ENCODE measurements at regions not wholly inside any gene's neighbourhood (a gene's known extent, or its start where the extent isn't known, plus 50 kb on each side); places are given as distances from the start of the nearest gene placed in this dataset.

DNA sequence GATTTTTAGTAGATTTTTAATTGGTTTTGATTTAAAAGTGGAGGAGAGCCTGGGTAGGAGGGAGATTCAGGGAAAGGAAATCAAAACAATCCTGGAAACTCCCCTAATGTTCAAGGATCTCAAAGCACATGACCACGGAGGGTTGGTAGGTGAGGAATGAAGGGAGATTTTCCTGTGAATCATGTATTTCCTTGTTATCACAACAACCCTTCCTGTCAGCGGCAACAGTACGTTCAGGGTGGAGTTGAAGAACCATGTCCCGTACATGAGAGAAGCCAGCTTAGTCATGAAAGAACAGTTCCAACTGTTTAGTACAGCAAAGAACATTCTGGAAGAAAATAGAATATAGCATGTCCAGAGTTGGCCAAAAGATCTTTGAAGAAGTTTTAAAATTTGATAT is 79.4 kb upstream of the SCAF8 start:
- Histone ChIP-seq H3K79me2 (ENCODE audit: low read length) (no peaks in the 10 kb centered on the region), H3K4me3 (ENCODE audit: low read length) (no peak overlapping the region), H3K4me1 (ENCODE audit: insufficient read depth, low read length) (peaks cover 5% of the 10 kb centered on the region), H4K20me1 (ENCODE audit: low read length) (no peaks in the 10 kb centered on the region), H3K9ac (ENCODE audit: low read length) (no peak overlapping the region), H3K36me3 (ENCODE audit: low read depth, low read length) (no peaks in the 10 kb centered on the region), H3K9me3 (ENCODE audit: low read length) (no peaks in the 10 kb centered on the region), H3K27me3 (ENCODE audit: low read length) (no peaks in the 10 kb centered on the region), H3K9me2 (replicated peaks; ENCODE audit: low read length) (no peaks in the 10 kb centered on the region), H3K4me2 (ENCODE audit: low read length) (peak overlapping the region; percentile 29), H3F3A (ENCODE audit: low read length, unreplicated experiment) (no peaks in the 10 kb centered on the region), H3K27ac (ENCODE audit: low read length) (peak overlapping the region; percentile 7; the same call in 1 of the 2 replicates), H2AFZ (ENCODE audit: low read length) (peak overlapping the region; percentile 57)
- TF ChIP-seq, protein P1, sequence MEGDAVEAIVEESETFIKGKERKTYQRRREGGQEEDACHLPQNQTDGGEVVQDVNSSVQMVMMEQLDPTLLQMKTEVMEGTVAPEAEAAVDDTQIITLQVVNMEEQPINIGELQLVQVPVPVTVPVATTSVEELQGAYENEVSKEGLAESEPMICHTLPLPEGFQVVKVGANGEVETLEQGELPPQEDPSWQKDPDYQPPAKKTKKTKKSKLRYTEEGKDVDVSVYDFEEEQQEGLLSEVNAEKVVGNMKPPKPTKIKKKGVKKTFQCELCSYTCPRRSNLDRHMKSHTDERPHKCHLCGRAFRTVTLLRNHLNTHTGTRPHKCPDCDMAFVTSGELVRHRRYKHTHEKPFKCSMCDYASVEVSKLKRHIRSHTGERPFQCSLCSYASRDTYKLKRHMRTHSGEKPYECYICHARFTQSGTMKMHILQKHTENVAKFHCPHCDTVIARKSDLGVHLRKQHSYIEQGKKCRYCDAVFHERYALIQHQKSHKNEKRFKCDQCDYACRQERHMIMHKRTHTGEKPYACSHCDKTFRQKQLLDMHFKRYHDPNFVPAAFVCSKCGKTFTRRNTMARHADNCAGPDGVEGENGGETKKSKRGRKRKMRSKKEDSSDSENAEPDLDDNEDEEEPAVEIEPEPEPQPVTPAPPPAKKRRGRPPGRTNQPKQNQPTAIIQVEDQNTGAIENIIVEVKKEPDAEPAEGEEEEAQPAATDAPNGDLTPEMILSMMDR (conservative IDR thresholded peaks at IDR 0.05; ENCODE audit: low read depth, low read length) = no peak
- intact Hi-C loops (cut with micrococcal nuclease) = no loop called here
- ChIA-PET POLR2A (ENCODE audit: unreplicated experiment) (no interaction called here), CTCF (no interaction called here)
- ATAC-seq (peak; percentile 87), DNase-seq (peak; percentile 48)
- no TSS peak for BruUV-seq (replicated peaks)

DNA sequence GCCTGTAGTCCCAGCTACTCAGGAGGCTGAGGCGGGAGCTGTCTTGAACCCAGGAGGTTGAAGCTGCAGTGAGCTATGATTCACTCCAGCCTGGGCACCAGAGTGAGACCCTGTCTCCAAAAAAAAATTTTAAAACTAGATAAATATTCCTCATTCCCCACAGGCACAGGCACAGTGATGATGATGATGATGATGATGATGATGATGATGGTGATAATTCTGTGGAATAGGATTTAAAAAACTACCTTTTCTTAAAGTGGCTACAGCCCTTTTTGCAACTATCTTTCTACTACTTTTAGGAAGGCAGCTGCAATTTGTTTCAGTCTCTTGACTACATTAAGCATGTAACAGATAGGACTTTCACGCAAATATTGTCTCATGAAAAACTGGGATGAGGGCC is 76.6 kb upstream of the SCAF8 start:
- peaks cover 5% of the 10 kb centered on the region for H3K4me1 ChIP-seq (ENCODE audit: insufficient read depth, low read length)
- no peak overlapping the region for H2AFZ ChIP-seq (ENCODE audit: low read length)
- no peaks in the 10 kb centered on the region for H3K79me2 ChIP-seq (ENCODE audit: low read length)
- ATAC-seq (no peak), DNase-seq (no peak)
- no peaks in the 10 kb centered on the region for H3K9me2 ChIP-seq (replicated peaks; ENCODE audit: low read length)
- no peaks in the 10 kb centered on the region for H4K20me1 ChIP-seq (ENCODE audit: low read length)
- no peak overlapping the region for H3K27ac ChIP-seq (ENCODE audit: low read length)
- no peaks in the 10 kb centered on the region for H3K36me3 ChIP-seq (ENCODE audit: low read depth, low read length)
- POLR2A ChIA-PET (ENCODE audit: unreplicated experiment) = no interaction called here
- no peaks in the 10 kb centered on the region for H3K27me3 ChIP-seq (ENCODE audit: low read length)
- no peak for TF ChIP-seq EZH2 (IDR thresholded peaks at IDR 0.05; ENCODE audit: low read length, unreplicated experiment)
- TF ChIP-seq EZH2phosphoT487 (IDR thresholded peaks at IDR 0.05; ENCODE audit: borderline replicate concordance, low read length) = no peak
- TF ChIP-seq, protein P1 (conservative IDR thresholded peaks at IDR 0.05; ENCODE audit: low read depth, low read length) = no peak
- no peak overlapping the region for H3K4me3 ChIP-seq (ENCODE audit: low read length)
- CTCF ChIA-PET = no interaction called here
- BruUV-seq (replicated peaks) = no TSS peak
- H3F3A ChIP-seq (ENCODE audit: low read length, unreplicated experiment) = no peaks in the 10 kb centered on the region
- no peak overlapping the region for H3K4me2 ChIP-seq (ENCODE audit: low read length)
- intact Hi-C loops (cut with micrococcal nuclease) = no loop called here
- H3K9me3 ChIP-seq (ENCODE audit: low read length) = no peaks in the 10 kb centered on the region
- no peak overlapping the region for H3K9ac ChIP-seq (ENCODE audit: low read length)

DNA sequence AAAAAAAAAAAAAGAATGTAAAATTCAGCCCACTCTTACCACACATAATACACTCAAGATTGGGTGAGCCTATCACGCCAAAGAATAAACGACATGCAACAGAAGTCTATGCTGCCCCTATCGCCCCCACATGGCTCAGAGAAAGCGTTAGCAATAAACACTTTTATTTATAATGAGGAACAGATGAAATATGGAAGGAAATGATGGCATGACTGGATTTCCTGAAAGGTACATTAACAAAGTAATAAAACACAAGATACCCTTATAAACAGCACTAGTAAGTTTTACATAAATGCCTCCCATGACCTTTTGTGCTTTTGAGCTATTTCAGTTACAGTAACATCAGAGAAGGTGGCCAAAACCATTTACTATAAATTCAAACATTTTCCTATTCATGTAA is 71.4 kb upstream of the SCAF8 start:
- no TSS peak for BruUV-seq (replicated peaks)
- CTCF ChIA-PET = interaction anchor here (0.7 kb wide), 1 partner anchor 144 kb away, joined by 4 read pairs; no protein-coding TSS in a partner anchor

More for the DNA sequence above, 71.4 kb upstream of the SCAF8 start:
- DNase-seq (no peak), ATAC-seq (no peak)
- H3K9me3 ChIP-seq (ENCODE audit: low read length) = no peaks in the 10 kb centered on the region
- no peak overlapping the region for H3K27ac ChIP-seq (ENCODE audit: low read length)
- H3K9ac ChIP-seq (ENCODE audit: low read length) = no peak overlapping the region
- POLR2A ChIA-PET (ENCODE audit: unreplicated experiment) = no interaction called here
- H3K27me3 ChIP-seq (ENCODE audit: low read length) = no peaks in the 10 kb centered on the region
- intact Hi-C loops (cut with micrococcal nuclease) = no loop called here
- no peak overlapping the region for H3K4me3 ChIP-seq (ENCODE audit: low read length)
- no peaks in the 10 kb centered on the region for H3K9me2 ChIP-seq (replicated peaks; ENCODE audit: low read length)
- H3K4me2 ChIP-seq (ENCODE audit: low read length) = no peak overlapping the region
- no peaks in the 10 kb centered on the region for H3F3A ChIP-seq (ENCODE audit: low read length, unreplicated experiment)
- TF ChIP-seq, protein P1 (conservative IDR thresholded peaks at IDR 0.05; ENCODE audit: low read depth, low read length) = no peak
- TF ChIP-seq EZH2 (IDR thresholded peaks at IDR 0.05; ENCODE audit: low read length, unreplicated experiment) = no peak
- no peak for TF ChIP-seq EZH2phosphoT487 (IDR thresholded peaks at IDR 0.05; ENCODE audit: borderline replicate concordance, low read length)
- H4K20me1 ChIP-seq (ENCODE audit: low read length) = no peaks in the 10 kb centered on the region
- H3K79me2 ChIP-seq (ENCODE audit: low read length) = no peaks in the 10 kb centered on the region
- no peaks in the 10 kb centered on the region for H3K4me1 ChIP-seq (ENCODE audit: insufficient read depth, low read length)
- H3K36me3 ChIP-seq (ENCODE audit: low read depth, low read length) = no peaks in the 10 kb centered on the region
- no peak overlapping the region for H2AFZ ChIP-seq (ENCODE audit: low read length)
